Small intestine (tissue), 7 donors: ENCODE measurements at regions not wholly inside any gene's neighbourhood (a gene's known extent, or its start where the extent isn't known, plus 50 kb on each side); places are given as distances from the start of the nearest gene placed in this dataset.
"Not testable (repeated sequence)": the region's sequence is repeated elsewhere in the genome, so short reads cannot be mapped to it uniquely, and the experiment has no call there.

Source experiments
- DNase-seq, 2 donors: peaks; one replicate each; pipeline versions ENCODE4 v3.0.0 to v3.0.0-alpha.2; 2013
- FAIRE-seq: peaks from 2 replicates; lab custom pipeline; 2012; peaks lifted over from hg19 to GRCh38; lab: Jason Lieb, UNC
- H3K27ac ChIP-seq, 3 donors: one replicate each; pipeline ENCODE4 v1.5.1; 2013; ENCODE audit warnings: low read length in 2 of 3, mild to moderate bottlenecking in 2 of 3, control low read depth in 1 of 3, inconsistent platforms in 1 of 3, low read depth in 1 of 3, moderate library complexity in 1 of 3
- H3K27me3 ChIP-seq, 3 donors: one replicate each; pipeline ENCODE4 v1.6.1; 2013; ENCODE audit warnings: low read length in 3 of 3, inconsistent platforms in 1 of 3; ENCODE audit not compliant: control insufficient read depth in 3 of 3, insufficient read depth in 3 of 3
- H3K36me3 ChIP-seq, 3 donors: one replicate each; pipeline ENCODE4 v1.6.1; 2013; ENCODE audit warnings: low read length in 3 of 3, inconsistent platforms in 1 of 3, low read depth in 1 of 3, mild to moderate bottlenecking in 1 of 3, moderate library complexity in 1 of 3; ENCODE audit not compliant: control insufficient read depth in 3 of 3, insufficient read depth in 2 of 3
- H3K4me1 ChIP-seq, 3 donors: one replicate each; pipeline ENCODE4 v1.6.1; 2013; ENCODE audit warnings: low read length in 2 of 3, inconsistent platforms in 1 of 3, low read depth in 1 of 3, mild to moderate bottlenecking in 1 of 3, moderate library complexity in 1 of 3; ENCODE audit not compliant: control insufficient read depth in 3 of 3, insufficient read depth in 2 of 3
- H3K4me3 ChIP-seq, 3 donors: one replicate each; pipeline ENCODE4 v1.5.1; 2013; ENCODE audit warnings: low read length in 3 of 3, control low read depth in 1 of 3, inconsistent platforms in 1 of 3, low read depth in 1 of 3, mild to moderate bottlenecking in 1 of 3, moderate library complexity in 1 of 3
- H3K9me3 ChIP-seq, 2 donors: one replicate each; pipeline ENCODE4 v1.6.1; 2013; ENCODE audit warnings: low read depth in 1 of 2, low read length in 1 of 2; ENCODE audit not compliant: control insufficient read depth in 2 of 2, insufficient read depth in 1 of 2
- WGBS, 3 donors: extraction: QIAGEN DNeasy Blood & Tissue Kit; methylation state at CpG; one replicate each; pipeline ENCODE4 v1.1.7; 2013; 5-methylcytosine and 5-hydroxymethylcytosine counted together
- donor health status: healthy with polysubstance abuse.
- donor health status: control.
- donor health status: control.
- donor health status: Bipolar disorder and iron deficiency.
- donor health status: healthy.

GRCh38 chr3:115397433-115397832 lies 225.9 kb upstream of the GAP43 start:
- FAIRE-seq: no peak
- Histone ChIP-seq H3K4me1 (no peaks in the 10 kb centered on the region), H3K27ac (no peak overlapping the region), H3K4me3 (no peak overlapping the region), H3K9me3 (no peaks in the 10 kb centered on the region), H3K36me3 (no peaks in the 10 kb centered on the region), H3K27me3 (no peaks in the 10 kb centered on the region)
- 58 to 75% (median 64%) methylated on average over 1 of the region's 1 CpG for WGBS, 3 donors
- DNase-seq: no peak

DNA sequence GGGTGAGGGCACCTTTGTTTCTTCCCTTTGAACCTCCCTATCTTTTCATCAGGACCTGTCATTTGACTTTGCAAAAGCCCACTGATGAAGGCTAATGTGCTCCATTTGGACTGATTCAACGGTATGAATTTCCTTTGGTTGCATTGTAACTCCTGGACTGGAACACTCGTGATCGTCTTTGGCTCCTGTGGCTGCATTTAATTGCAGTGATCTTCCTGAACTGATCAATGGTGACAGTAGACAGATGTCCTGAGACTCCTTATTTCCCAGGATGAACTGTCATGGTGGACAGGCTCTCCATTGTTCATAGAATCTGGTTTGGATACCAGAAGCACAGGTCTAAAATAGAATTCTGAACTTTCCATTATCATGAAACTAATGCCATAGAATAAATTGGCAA lies 224.8 kb upstream of the GAP43 start:
- 89 to 93% (median 90%) methylated on average over 3 of the region's 3 CpGs for WGBS, 3 donors
- Histone ChIP-seq H3K4me3 (no peak overlapping the region), H3K4me1 (no peaks in the 10 kb centered on the region), H3K9me3 (no peaks in the 10 kb centered on the region), H3K36me3 (no peaks in the 10 kb centered on the region), H3K27ac (no peak overlapping the region), H3K27me3 (no peaks in the 10 kb centered on the region)
- FAIRE-seq: no peak
- no peak for DNase-seq

DNA sequence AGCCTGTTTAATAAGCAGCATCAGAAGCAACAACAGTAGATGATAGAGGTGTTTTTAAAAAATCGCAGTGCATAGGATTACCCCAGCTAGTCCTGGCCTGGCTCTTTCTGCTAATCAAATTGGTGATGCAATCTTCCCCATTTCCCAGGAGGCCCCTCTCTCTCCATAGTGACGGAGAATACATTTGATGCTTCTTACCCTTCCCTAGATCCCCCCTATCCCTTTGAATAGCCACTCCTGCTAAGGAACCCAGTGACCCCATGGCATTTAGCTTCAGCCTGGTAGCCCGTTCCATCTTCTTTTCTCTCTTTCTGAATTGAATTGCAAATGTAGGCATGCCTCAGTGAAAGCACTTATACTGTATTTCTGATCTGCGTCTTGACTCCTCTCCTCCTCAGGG lies 223.6 kb upstream of the GAP43 start:
- Histone ChIP-seq H3K27me3 (no peaks in the 10 kb centered on the region), H3K4me1 (no peaks in the 10 kb centered on the region), H3K4me3 (no peak overlapping the region), H3K27ac (no peak overlapping the region), H3K9me3 (no peaks in the 10 kb centered on the region), H3K36me3 (no peaks in the 10 kb centered on the region)
- 82 to 88% (median 85%) methylated on average over 4 of the region's 4 CpGs for WGBS, 3 donors
- DNase-seq (no peak), FAIRE-seq (no peak)

DNA sequence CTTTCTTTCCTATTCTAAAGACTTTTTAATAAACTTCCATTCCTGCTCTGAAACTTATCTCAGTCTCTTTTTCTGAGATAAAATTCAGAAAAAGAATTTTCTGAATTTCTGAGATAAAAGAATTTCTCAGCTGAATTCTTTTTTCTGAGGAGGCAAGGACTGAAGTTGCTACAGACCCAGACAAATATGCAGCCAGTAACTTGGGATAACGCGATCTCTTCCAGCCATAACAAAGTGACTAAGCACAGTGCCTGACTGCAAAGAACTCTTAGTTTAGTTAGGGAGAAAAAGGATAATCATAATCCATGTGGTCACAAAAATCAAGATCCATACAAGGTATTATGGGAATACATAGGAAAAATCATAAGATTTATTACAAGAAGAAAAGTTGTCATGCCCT lies 222.0 kb upstream of the GAP43 start:
- Histone ChIP-seq H3K4me3 (no peak overlapping the region), H3K27me3 (no peaks in the 10 kb centered on the region), H3K4me1 (no peaks in the 10 kb centered on the region), H3K27ac (no peak overlapping the region), H3K36me3 (no peaks in the 10 kb centered on the region), H3K9me3 (no peaks in the 10 kb centered on the region)
- 81 to 92% (median 86%) methylated on average over 2 of the region's 2 CpGs for whole genome bisulfite sequencing, 3 donors
- DNase-seq: no peak
- no peak for FAIRE-seq

GRCh38 chr3:115401851-115402501 lies 221.3 kb upstream of the GAP43 start:
- Histone ChIP-seq H3K36me3 (no peaks in the 10 kb centered on the region), H3K9me3 (no peaks in the 10 kb centered on the region), H3K27ac (no peak overlapping the region), H3K4me3 (no peak overlapping the region), H3K27me3 (no peaks in the 10 kb centered on the region), H3K4me1 (no peaks in the 10 kb centered on the region)
- FAIRE-seq: no peak
- no peak for DNase-seq
- 79 to 82% (median 81%) methylated on average over 1 of the region's 1 CpG for WGBS, 3 donors

GRCh38 chr3:115402651-115403050 lies 220.7 kb upstream of the GAP43 start:
- FAIRE-seq: no peak
- no peak overlapping the region for H3K27ac ChIP-seq

GRCh38 chr3:115403786-115404185 lies 219.5 kb upstream of the GAP43 start:
- FAIRE-seq (no peak), DNase-seq (no peak)
- Histone ChIP-seq H3K36me3 (no peaks in the 10 kb centered on the region), H3K4me1 (no peaks in the 10 kb centered on the region), H3K9me3 (no peaks in the 10 kb centered on the region), H3K27ac (no peak overlapping the region), H3K4me3 (no peak overlapping the region), H3K27me3 (no peaks in the 10 kb centered on the region)
- WGBS, 3 donors: 26 to 41% (median 34%) methylated on average over 2 of the region's 2 CpGs

More at GRCh38 chr3:115402651-115403050, 220.7 kb upstream of the GAP43 start:
- Histone ChIP-seq H3K4me3 (no peak overlapping the region), H3K36me3 (no peaks in the 10 kb centered on the region), H3K9me3 (no peaks in the 10 kb centered on the region), H3K4me1 (no peaks in the 10 kb centered on the region), H3K27me3 (no peaks in the 10 kb centered on the region)
- no peak for DNase-seq

GRCh38 chr3:115409596-115409995 lies 213.7 kb upstream of the GAP43 start:
- H3K27ac ChIP-seq: no peak overlapping the region
- WGBS, 3 donors: 82 to 88% (median 84%) methylated on average over 5 of the region's 5 CpGs
- no peak for FAIRE-seq
- H3K4me3 ChIP-seq: no peak overlapping the region
- DNase-seq: no peak
- no peaks in the 10 kb centered on the region for H3K9me3 ChIP-seq
- no peaks in the 10 kb centered on the region for H3K36me3 ChIP-seq
- no peaks in the 10 kb centered on the region for H3K4me1 ChIP-seq
- no peaks in the 10 kb centered on the region for H3K27me3 ChIP-seq

DNA sequence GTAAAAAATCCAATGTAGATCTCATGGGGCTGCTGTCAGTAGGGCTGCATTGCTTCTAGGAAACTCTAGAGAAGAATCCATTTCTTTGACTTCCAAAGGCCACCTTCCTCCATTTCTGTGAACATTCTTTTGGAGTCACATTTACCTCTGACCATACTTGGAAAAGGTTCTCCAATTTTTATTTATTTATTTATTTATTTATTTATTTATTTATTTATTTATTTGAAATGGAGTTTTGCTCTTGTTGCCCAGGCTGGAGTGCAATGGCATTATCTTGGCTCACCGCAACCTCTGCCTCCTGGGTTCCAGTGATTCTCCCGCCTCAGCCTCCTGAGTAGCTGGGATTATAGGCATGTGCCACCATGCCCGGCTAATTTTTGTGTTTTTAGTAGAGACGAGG lies 208.7 kb upstream of the GAP43 start:
- H3K9me3 ChIP-seq, H3K36me3 ChIP-seq, FAIRE-seq, H3K27ac ChIP-seq, H3K4me3 ChIP-seq, DNase-seq, H3K4me1 ChIP-seq, H3K27me3 ChIP-seq: not testable (repeated sequence)
- 89 to 99% (median 97%) methylated on average over 4 of the region's 4 CpGs for WGBS, 3 donors
